ENCODE measurements at regions not wholly inside any gene's neighbourhood (a gene's known extent, or its start where the extent isn't known, plus 50 kb on each side); places are given as distances from the start of the nearest gene placed in this dataset.

- H3K27ac ChIP-seq = no peak overlapping the region
- no peak for TF ChIP-seq CTCF (conservative IDR thresholded peaks at IDR 0.05)
Observed at GRCh38 chr17:69883120-69883519, 191.9 kb upstream of the KCNJ16 start.

- H3K27ac ChIP-seq = no peak overlapping the region
Observed at GRCh38 chr17:69884356-69884755, 190.7 kb upstream of the KCNJ16 start.

GRCh38 chr17:69884846-69885245, 190.2 kb upstream of the KCNJ16 start:
- TF ChIP-seq CTCF (conservative IDR thresholded peaks at IDR 0.05) = no peak
- H3K27ac ChIP-seq = no peak overlapping the region

More at GRCh38 chr17:69884356-69884755, 190.7 kb upstream of the KCNJ16 start:
- TF ChIP-seq CTCF (conservative IDR thresholded peaks at IDR 0.05) = no peak

- no peak overlapping the region for H3K27ac ChIP-seq
- no peak for TF ChIP-seq CTCF (conservative IDR thresholded peaks at IDR 0.05)
Observed at GRCh38 chr17:69898601-69899000, 176.4 kb upstream of the KCNJ16 start.

GRCh38 chr17:69900101-69900500, 174.9 kb upstream of the KCNJ16 start:
- no peak overlapping the region for H3K27ac ChIP-seq
- no peak for TF ChIP-seq CTCF (conservative IDR thresholded peaks at IDR 0.05)

- no peak for TF ChIP-seq CTCF (conservative IDR thresholded peaks at IDR 0.05)
- no peak overlapping the region for H3K27ac ChIP-seq
Observed at GRCh38 chr17:69900829-69901228, 174.2 kb upstream of the KCNJ16 start.

GRCh38 chr17:69906306-69906705, 168.7 kb upstream of the KCNJ16 start:
- no peak for TF ChIP-seq CTCF (conservative IDR thresholded peaks at IDR 0.05)
- H3K27ac ChIP-seq = no peak overlapping the region
